A673 (cell line): ENCODE measurements at regions not wholly inside any gene's neighbourhood (a gene's known extent, or its start where the extent isn't known, plus 50 kb on each side); places are given as distances from the start of the nearest gene placed in this dataset.

Experiments
- BruUV-seq: library from RNA; stranded (reverse); fragments of 400-500 nt; replicated peaks from 2 replicates; lab custom pipeline; 2021; lab: Mats Ljungman, UMichigan
- CTCF ChIA-PET: fragments of 300-600 bp; sonication (Branson Sonifier 250); formaldehyde crosslinking; loops from one replicate; lab custom pipeline; 2022; ENCODE audit warnings: antibody characterized with exemption; lab: Charles Lee
- POLR2A ChIA-PET: fragments of 300-600 bp; sonication (Branson Sonifier 250); formaldehyde crosslinking; loops from one replicate; lab custom pipeline; 2022; ENCODE audit warnings: antibody characterized with exemption; ENCODE audit not compliant: low non-redundant PET; lab: Charles Lee
- DNase-seq: peaks from one replicate; pipeline ENCODE4 v3.0.0-alpha.2; 2015; ENCODE audit warnings: low spot score
- H3K27ac ChIP-seq: fragments of 200-600 bp; sonication (generic); 2 replicates; pipeline ENCODE4 v1.5.1; 2016; ENCODE audit warnings: mixed run types, low read depth, mild to moderate bottlenecking, mixed read lengths, antibody characterized with exemption, low read length; ENCODE audit not compliant: poor library complexity, severe bottlenecking
- H3K27me3 ChIP-seq: fragments of 200-600 bp; sonication (generic); replicated peaks from 2 replicates; pipeline ENCODE4 v1.6.1; 2017; ENCODE audit warnings: mixed run types, low read depth, mild to moderate bottlenecking, mixed read lengths, antibody characterized with exemption, low read length; ENCODE audit not compliant: insufficient read depth, poor library complexity
- H3K36me3 ChIP-seq: fragments of 200-600 bp; sonication (generic); 2 replicates; pipeline ENCODE4 v1.6.1; 2016; ENCODE audit warnings: mixed run types, mild to moderate bottlenecking, mixed read lengths, antibody characterized with exemption, low read length; ENCODE audit not compliant: insufficient read depth, poor library complexity, severe bottlenecking
- H3K4me1 ChIP-seq: fragments of 200-600 bp; sonication (generic); 2 replicates; pipeline ENCODE4 v1.6.1; 2017; ENCODE audit warnings: mixed run types, mild to moderate bottlenecking, mixed read lengths, antibody characterized with exemption, low read length; ENCODE audit not compliant: insufficient read depth, poor library complexity, severe bottlenecking
- H3K4me3 ChIP-seq: fragments of 200-600 bp; sonication (generic); 2 replicates; pipeline ENCODE4 v1.5.1; 2016; ENCODE audit warnings: low read depth, mixed run types, mild to moderate bottlenecking, mixed read lengths, low read length; ENCODE audit not compliant: poor library complexity, severe bottlenecking
- H3K9me3 ChIP-seq: fragments of 200-600 bp; sonication (generic); 2 replicates; pipeline ENCODE4 v1.6.1; 2016; ENCODE audit warnings: mixed run types, low read depth, mild to moderate bottlenecking, mixed read lengths, antibody characterized with exemption, low read length; ENCODE audit not compliant: poor library complexity, severe bottlenecking
- EZH2 ChIP-seq: fragments of 200-600 bp; sonication (generic); IDR thresholded peaks from 2 replicates; pipeline ENCODE4 v1.6.1; 2017; ENCODE audit warnings: borderline replicate concordance, low read depth, mild to moderate bottlenecking, mixed read lengths, antibody characterized with exemption, low read length; ENCODE audit not compliant: poor library complexity, severe bottlenecking
- intact Hi-C: fragments of 100-400 bp; cut with micrococcal nuclease; formaldehyde crosslinking; loops from one replicate; pipeline ENCODE4 v1.10.0; 2022; ENCODE audit not compliant: unreplicated experiment
- TF ChIP-seq, protein P1 (sequence below): fragments of 300-800, 200-600 bp; sonication (generic); conservative IDR thresholded peaks from 2 replicates; pipeline ENCODE4 v1.5.1; 2017; ENCODE audit warnings: low read depth, mild to moderate bottlenecking, antibody characterized with exemption, low read length, moderate library complexity, mixed read lengths

- no peak for TF ChIP-seq EZH2
- TF ChIP-seq, protein P1, sequence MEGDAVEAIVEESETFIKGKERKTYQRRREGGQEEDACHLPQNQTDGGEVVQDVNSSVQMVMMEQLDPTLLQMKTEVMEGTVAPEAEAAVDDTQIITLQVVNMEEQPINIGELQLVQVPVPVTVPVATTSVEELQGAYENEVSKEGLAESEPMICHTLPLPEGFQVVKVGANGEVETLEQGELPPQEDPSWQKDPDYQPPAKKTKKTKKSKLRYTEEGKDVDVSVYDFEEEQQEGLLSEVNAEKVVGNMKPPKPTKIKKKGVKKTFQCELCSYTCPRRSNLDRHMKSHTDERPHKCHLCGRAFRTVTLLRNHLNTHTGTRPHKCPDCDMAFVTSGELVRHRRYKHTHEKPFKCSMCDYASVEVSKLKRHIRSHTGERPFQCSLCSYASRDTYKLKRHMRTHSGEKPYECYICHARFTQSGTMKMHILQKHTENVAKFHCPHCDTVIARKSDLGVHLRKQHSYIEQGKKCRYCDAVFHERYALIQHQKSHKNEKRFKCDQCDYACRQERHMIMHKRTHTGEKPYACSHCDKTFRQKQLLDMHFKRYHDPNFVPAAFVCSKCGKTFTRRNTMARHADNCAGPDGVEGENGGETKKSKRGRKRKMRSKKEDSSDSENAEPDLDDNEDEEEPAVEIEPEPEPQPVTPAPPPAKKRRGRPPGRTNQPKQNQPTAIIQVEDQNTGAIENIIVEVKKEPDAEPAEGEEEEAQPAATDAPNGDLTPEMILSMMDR: no peak
- BruUV-seq: no TSS peak
- H3K36me3 ChIP-seq: no peaks in the 10 kb centered on the region
- H3K9me3 ChIP-seq: no peaks in the 10 kb centered on the region
- peak; percentile 89 for DNase-seq
- H3K27me3 ChIP-seq: no peaks in the 10 kb centered on the region
- H3K4me1 ChIP-seq: peaks cover 48% of the 10 kb centered on the region
- ChIA-PET POLR2A (interaction anchor here (0.6 to 0.7 kb wide), 2 partner anchors 135 to 285 kb away, joined by 6 to 17 read pairs; no protein-coding TSS in a partner anchor), CTCF (no interaction called here)
- H3K4me3 ChIP-seq: no peak overlapping the region
- intact Hi-C loops: loop anchor here (1.0 to 5.0 kb wide), 4 partner anchors 170 to 1486 kb away; no protein-coding TSS in a partner anchor
- H3K27ac ChIP-seq: peak overlapping the region; percentile 99
These were observed 112.7 kb downstream of the SLC35B3 start for GRCh38 chr6:8322659-8323058.

DNA sequence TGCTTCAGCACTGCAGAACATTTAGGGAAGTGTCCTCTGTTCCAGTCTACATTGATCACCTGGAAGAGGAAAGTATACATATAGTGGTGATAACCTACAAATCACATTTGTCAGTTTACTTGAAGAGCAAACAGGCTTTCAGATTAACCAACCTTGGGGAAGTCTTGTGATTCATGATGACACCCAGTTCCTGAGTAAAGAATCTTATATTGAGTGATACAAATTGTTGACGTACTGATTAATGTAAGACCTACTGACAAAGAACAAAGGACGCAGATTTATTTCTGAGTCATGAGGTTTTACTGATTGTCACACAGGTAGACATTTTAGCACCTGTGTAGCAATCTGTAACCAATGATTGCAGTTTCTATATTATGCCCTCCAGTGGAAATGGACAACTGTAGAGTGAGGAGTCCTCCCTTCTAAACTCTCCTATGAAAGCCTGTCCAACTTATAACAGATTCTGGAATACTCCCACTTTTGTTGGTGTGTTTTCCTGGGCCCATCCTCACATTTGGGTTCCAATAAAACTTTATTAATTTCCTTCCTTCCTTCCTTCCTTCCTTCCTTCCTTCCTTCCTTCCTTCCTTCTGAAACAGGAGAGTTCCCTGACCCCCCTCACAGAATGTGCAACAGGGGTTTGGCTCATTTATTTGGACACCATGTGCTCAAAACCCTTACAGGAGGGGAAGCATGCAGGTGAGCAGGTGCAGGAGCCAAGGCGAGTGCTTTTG is 113.5 kb downstream of the SLC35B3 start:
- Histone ChIP-seq H3K27ac (peak overlapping the region; percentile 99), H3K9me3 (no peaks in the 10 kb centered on the region), H3K36me3 (no peaks in the 10 kb centered on the region), H3K4me3 (no peak overlapping the region), H3K4me1 (peaks cover 48% of the 10 kb centered on the region), H3K27me3 (no peaks in the 10 kb centered on the region)
- TF ChIP-seq, protein P1: 0 out of 2 replicates have a peak, but pooled peaks have one; percentile 9
- TF ChIP-seq EZH2: no peak
- CTCF ChIA-PET: no interaction called here
- intact Hi-C loops: loop anchor here (1.0 to 5.0 kb wide), 5 partner anchors 170 to 1485 kb away; no protein-coding TSS in a partner anchor
- POLR2A ChIA-PET: no interaction called here
- peak; percentile 91 for DNase-seq
- TSS peak; percentile 83 for BruUV-seq

DNA sequence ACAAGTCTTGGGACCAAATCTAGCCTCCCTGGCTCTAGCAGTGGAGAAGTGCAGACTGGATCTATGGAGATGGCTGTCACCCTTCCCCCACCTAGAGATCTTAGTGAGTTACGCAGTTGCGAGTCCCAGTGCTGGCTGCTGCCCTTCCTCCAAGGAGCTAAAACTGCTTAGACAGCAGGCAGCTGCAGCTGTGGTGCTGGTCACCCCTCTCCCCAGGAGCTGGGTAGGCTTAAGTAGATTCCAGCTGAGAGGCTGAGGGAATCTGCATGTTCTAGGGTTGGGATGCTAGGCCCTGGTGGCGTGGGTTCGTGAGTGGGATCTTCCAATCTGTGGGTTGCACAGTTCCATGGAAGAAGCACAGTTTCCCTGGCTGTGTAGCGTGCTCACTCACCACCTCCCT is 120.2 kb downstream of the SLC35B3 start:
- intact Hi-C loops: no loop called here
- TF ChIP-seq, protein P1: no peak
- no peak for TF ChIP-seq EZH2
- H3K4me1 ChIP-seq: peaks cover 6% of the 10 kb centered on the region
- CTCF ChIA-PET: no interaction called here
- POLR2A ChIA-PET: no interaction called here
- peaks cover 4% of the 10 kb centered on the region for H3K9me3 ChIP-seq
- H3K4me3 ChIP-seq: no peak overlapping the region
- no TSS peak for BruUV-seq
- DNase-seq: peak; percentile 32
- no peaks in the 10 kb centered on the region for H3K27me3 ChIP-seq
- peak overlapping the region; percentile 14 for H3K27ac ChIP-seq
- H3K36me3 ChIP-seq: no peaks in the 10 kb centered on the region
